DMS79 treated with DMSO at 0.1 percent for 48 hours (cell line): ENCODE measurements at regions not wholly inside any gene's neighbourhood (a gene's known extent, or its start where the extent isn't known, plus 50 kb on each side); places are given as distances from the start of the nearest gene placed in this dataset.
"Not testable (repeated sequence)": the region's sequence is repeated elsewhere in the genome, so short reads cannot be mapped to it uniquely, and the experiment has no call there.

Source experiments
- DNase-seq: peaks from one replicate; lab custom pipeline; 2025; lab: John Stamatoyannopoulos, UW

- DNase-seq = no peak
These were observed 807.3 kb upstream of the RGS18 start for GRCh38 chr1:191350938-191351337.

- no peak for DNase-seq
These were observed 799.5 kb upstream of the RGS18 start for GRCh38 chr1:191358724-191359123.

GRCh38 chr1:191366686-191367085, 791.6 kb upstream of the RGS18 start:
- DNase-seq = no peak

GRCh38 chr1:191368891-191369654, 789.2 kb upstream of the RGS18 start:
- DNase-seq = no peak

DNA sequence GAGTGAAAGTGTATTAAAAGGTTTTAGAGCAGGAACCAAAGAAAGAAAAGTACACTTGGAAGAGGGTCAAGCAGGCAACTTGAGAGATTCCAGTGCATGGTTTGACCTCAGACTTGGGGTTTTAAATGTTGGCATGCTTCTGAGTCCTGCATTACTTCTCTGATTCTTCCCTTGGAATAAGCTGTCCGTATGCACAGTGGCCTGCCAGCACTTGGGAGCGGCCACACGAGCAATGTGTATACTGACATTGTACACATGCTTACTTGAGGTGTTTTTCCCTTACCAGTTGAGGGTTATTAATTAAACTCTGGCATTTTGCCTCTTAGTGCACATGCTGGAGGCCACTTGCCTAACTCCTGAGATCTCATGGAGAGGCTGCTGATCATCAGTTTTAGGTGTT, 786.6 kb upstream of the RGS18 start:
- no peak for DNase-seq

- DNase-seq = no peak
These were observed 770.0 kb upstream of the RGS18 start for GRCh38 chr1:191388283-191388682.

GRCh38 chr1:191396622-191397021, 761.6 kb upstream of the RGS18 start:
- no peak for DNase-seq

GRCh38 chr1:191398551-191398950, 759.7 kb upstream of the RGS18 start:
- no peak for DNase-seq

GRCh38 chr1:191405417-191405816, 752.8 kb upstream of the RGS18 start:
- no peak for DNase-seq

DNA sequence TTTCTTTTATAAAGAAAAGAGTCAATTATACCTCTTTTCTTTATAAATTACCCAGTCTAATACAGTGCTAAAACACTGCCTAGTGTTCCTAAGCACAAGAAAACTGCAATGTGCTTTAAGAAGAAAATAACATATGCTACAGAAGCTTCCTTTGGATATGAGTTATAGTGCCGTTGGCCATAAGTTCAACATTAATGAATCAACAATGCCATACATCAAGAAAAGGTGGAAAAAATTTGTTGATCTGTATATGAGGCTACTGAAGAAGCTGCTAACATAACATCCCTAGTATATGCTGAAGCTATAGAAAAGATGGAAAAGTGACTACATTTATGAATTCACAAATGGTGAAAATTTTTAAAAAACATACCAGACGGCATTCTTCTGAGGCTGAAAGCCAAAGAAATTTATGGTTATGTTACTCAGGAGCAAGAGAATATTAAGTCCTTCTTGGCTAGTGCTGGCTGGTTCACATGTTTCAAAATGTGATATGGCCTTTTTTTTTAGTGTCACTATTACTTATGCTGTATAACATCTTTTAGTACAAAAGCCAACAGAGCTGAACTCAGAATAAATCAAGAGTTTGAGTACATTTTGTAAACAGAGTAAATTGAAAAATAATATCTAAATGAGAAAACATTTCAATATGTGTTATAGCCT, 743.2 kb upstream of the RGS18 start:
- DNase-seq = no peak

DNA sequence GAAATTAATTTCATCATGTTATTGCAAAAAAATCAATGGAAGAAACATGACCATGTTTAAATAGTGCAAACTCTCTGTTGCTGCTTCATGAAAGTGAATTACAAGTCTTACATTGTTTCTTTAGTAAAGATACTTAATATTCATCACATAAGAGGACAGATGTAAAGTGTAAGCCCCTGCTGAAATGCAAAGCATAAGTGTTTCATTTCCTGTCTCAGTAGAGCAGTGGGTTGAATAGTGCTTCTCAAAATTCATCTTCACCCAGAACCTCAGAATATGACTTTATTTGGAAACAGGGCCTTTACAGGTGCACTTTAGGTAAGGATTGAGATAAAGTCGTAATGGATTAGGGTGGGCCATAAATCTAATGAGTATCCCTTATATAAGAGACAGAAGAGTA, 738.4 kb upstream of the RGS18 start:
- DNase-seq = no peak

- DNase-seq = no peak
These were observed 730.7 kb upstream of the RGS18 start for GRCh38 chr1:191427593-191427992.

GRCh38 chr1:191432817-191433216, 725.4 kb upstream of the RGS18 start:
- DNase-seq = no peak

DNA sequence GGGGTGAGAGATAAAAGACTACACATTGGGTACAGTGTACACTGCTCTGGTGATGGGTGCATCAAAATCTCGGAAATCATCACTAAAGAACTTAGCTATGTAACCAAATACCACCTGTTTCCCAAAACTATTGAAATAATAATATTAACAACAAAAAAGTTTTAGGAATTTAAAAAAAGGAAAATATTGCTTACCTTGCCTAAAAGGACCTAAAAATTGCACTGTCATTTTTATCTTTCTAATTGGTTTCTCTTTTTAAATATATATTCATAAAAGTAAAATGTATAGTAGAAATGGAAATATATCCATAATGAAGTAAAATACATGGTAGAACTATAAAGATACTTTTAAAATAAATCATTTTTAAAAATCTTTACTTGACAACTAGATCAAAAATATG, 719.3 kb upstream of the RGS18 start:
- DNase-seq = no peak

DNA sequence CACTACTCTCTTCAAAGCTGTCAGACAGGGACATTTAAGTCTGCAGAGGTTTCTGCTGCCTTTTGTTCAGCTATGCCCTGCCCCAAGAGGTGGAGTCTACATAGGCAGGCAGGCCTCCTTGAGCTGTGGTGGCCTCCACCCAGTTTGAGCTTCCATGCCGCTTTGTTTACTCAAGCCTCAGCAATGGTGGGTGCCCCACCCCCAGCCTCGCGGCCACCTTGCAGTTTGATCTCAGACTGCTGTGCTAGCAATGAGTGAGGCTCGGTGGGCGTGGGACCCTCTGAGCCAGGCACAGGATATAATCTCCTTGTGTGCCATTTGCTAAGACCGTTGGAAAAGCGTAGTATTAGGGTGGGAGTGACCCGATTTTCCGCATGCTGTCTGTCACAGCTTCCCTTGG, 710.0 kb upstream of the RGS18 start:
- DNase-seq = not testable (repeated sequence)

DNA sequence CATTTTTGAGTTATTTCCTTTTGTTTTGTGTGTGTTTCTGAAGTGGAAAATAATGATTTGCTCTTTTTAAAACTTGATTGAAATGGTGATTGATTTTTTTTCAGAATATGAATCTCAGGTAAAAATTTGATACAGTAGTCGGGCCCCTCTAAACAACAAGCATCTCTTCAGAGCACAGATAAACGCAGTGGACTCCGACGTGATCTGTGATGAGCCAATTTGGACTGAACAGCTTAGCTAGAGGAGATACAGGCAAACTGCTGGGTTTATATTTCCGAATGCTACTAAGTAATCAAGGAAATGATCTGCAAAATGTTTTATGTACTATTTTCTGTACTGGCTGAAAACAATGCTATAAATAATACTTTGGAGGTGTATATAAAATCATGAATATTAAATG, 705.7 kb upstream of the RGS18 start:
- no peak for DNase-seq

- DNase-seq = no peak
These were observed 704.8 kb upstream of the RGS18 start for GRCh38 chr1:191453487-191453886.

GRCh38 chr1:191457889-191458288, 700.4 kb upstream of the RGS18 start:
- no peak for DNase-seq

- no peak for DNase-seq
These were observed 698.0 kb upstream of the RGS18 start for GRCh38 chr1:191460234-191460633.

DNA sequence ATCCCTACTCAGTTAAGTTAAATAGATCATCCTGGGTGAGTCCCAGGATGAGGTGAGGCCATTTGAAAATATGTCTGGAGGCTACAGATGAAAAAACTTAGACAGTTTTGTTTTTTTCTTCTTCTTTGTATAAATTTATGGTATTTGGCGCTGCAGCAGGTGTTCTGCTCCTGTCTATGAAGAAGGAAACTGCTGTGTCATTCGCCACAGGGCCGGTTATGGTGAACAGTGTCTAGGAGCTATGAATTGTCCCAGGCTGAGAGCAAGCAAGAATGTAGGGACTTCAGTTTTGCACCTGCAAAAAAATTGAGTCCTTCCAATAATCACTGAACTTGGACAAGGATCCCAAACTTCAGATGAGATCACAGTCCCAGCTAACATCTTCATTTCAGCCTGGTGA, 674.3 kb upstream of the RGS18 start:
- no peak for DNase-seq

DNA sequence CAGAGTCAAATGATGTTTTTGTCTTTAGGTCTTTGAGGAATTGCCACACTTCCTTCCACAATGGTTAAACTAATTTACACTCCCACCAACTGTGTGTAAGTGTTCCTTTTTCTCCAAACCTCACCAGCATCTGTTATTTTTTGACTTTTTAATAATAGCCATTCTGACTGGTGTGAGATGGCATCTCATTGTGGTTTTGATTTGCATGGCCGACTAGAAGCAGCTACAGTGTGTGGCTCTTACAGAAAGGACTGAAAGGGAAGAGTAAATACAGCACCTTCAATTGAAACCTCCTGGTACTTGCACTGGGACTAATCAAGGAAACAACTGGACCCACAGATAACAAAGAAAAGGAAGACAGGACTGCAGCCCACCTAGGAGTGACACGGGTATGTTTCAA, 668.0 kb upstream of the RGS18 start:
- no peak for DNase-seq

DNA sequence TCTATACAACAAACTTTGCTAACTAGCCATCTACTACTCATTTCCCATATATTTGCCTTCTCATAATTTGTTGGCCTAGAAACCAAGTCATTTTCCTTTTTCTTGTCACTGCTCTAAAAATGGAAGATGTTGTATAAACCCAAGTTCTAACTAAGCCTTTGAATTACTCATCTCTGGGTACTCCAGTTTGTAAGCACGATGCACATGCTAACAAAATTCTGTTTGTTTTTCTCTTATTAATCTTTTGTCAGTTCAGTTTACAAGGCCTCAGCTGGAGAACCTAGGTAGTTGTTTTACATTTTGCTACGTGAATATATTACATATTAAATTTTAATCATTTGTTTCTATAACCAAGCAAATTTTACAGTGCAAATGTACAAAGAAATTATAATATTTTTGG, 663.2 kb upstream of the RGS18 start:
- DNase-seq = no peak

- no peak for DNase-seq
These were observed 659.9 kb upstream of the RGS18 start for GRCh38 chr1:191498318-191498717.

DNA sequence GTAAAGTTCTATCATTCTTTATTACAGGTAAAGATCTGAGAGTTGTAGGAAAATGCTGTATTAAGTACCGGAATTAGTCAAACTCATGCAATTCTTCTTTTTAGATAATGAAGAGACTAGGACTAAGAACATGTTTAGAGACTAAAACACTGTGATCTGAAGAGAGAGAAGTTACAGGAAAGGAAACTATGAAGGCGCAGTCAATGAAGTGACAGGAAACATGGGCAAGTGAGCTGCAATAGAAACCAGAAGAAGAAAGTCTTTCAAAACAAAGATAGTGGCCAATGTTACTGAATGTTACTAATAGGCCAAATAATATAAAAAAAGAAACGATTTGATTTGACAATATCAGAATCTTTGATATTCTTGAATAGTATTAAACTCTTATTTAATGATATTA, 659.4 kb upstream of the RGS18 start:
- DNase-seq = no peak
